Vagina (tissue), 2 donors: ENCODE measurements at regions not wholly inside any gene's neighbourhood (a gene's known extent, or its start where the extent isn't known, plus 50 kb on each side); places are given as distances from the start of the nearest gene placed in this dataset.

ENCODE experiments used
- DNase-seq, 2 donors: peaks; one replicate each; pipeline ENCODE4 v3.0.0-alpha.2; 2017; ENCODE audit errors: extremely low spot score in 2 of 2
- H3K27ac ChIP-seq: fragments of 200-600 bp; sonication (generic); one replicate; pipeline ENCODE4 v1.5.1; 2019
- H3K27me3 ChIP-seq: fragments of 200-600 bp; sonication (generic); one replicate; pipeline ENCODE4 v1.5.1; 2019
- H3K36me3 ChIP-seq, 2 donors: fragments of 200-600 bp; sonication (generic); one replicate each; pipeline ENCODE4 v1.5.1; 2017 to 2019
- H3K4me1 ChIP-seq: fragments of 200-600 bp; sonication (generic); one replicate; pipeline ENCODE4 v1.5.1; 2019
- H3K4me3 ChIP-seq, 2 donors: fragments of 200-600 bp; sonication (generic); 1 replicate in 1 of 2; 2 replicates in 1 of 2; pipeline ENCODE4 v1.5.1; 2016 to 2019
- H3K9me3 ChIP-seq: fragments of 200-600 bp; sonication (generic); one replicate; pipeline ENCODE4 v1.5.1; 2019
- CTCF ChIP-seq, 3 experiments: fragments of 450-650 bp in 2 of 3; fragments of 200-600 bp in 1 of 3; sonication (generic) in 1 of 3; IDR thresholded peaks; one replicate each; pipeline ENCODE4 v1.5.1; 2017 to 2019; ENCODE audit warnings: antibody characterized with exemption in 3 of 3, mild to moderate bottlenecking in 2 of 3, moderate library complexity in 2 of 3
- POLR2A ChIP-seq, 2 donors: fragments of 450-650 bp; IDR thresholded peaks; one replicate each; pipeline ENCODE4 v1.6.1; 2017; ENCODE audit warnings: antibody characterized with exemption in 2 of 2, mild to moderate bottlenecking in 2 of 2, moderate library complexity in 2 of 2
- POLR2AphosphoS5 ChIP-seq, 2 donors: sonication (generic); formaldehyde crosslinking; IDR thresholded peaks; one replicate each; pipeline ENCODE4 v1.9.0; 2017; ENCODE audit warnings: antibody characterized with exemption in 2 of 2, mild to moderate bottlenecking in 2 of 2, low read depth in 1 of 2; ENCODE audit not compliant: insufficient read depth in 1 of 2
- intact Hi-C: fragments of 100-400 bp; cut with DNase I; formaldehyde crosslinking; loops from one replicate; pipeline ENCODE4 v1.15.1; 2023

- Histone ChIP-seq H3K36me3 (no peaks in the 10 kb centered on the region), H3K4me1 (no peaks in the 10 kb centered on the region), H3K27ac (no peak overlapping the region), H3K9me3 (no peaks in the 10 kb centered on the region), H3K4me3 (no peak overlapping the region), H3K27me3 (no peaks in the 10 kb centered on the region)
- DNase-seq, result no peak
- TF ChIP-seq CTCF (IDR thresholded peaks at IDR 0.05) (no peak), POLR2AphosphoS5 (IDR thresholded peaks at IDR 0.05; ENCODE audit: insufficient read depth in 1 of 2, low read depth in 1 of 2) (no peak), POLR2A (IDR thresholded peaks at IDR 0.05) (no peak)
- intact Hi-C loops, result no loop called here
These were observed 174.1 kb downstream of the C9orf152 start for GRCh38 chr9:110033869-110034268.

DNA sequence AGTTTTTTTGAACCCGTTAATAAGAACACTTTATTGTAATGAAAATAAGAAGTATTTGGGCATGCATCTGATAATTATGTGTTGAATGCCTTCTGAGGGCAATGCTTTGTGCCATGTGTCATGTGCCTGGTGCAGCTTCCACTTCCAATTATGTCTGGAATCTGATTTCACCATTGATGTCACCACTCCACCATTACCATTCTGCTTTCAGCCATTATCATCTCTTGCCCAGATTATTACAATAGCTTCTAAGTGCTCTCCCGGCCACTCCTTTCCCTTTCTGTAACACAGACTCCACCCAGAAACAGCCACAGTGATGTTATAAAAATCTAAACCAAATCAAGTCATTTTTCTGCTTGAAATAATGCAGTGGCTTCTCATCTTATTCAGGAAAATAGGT, 171.7 kb downstream of the C9orf152 start:
- no peaks in the 10 kb centered on the region for H3K4me1 ChIP-seq
- DNase-seq, result no peak
- no peak for TF ChIP-seq POLR2A (IDR thresholded peaks at IDR 0.05)
- no peak overlapping the region for H3K4me3 ChIP-seq
- no peaks in the 10 kb centered on the region for H3K9me3 ChIP-seq
- no peaks in the 10 kb centered on the region for H3K36me3 ChIP-seq
- H3K27ac ChIP-seq, result no peak overlapping the region
- intact Hi-C loops, result no loop called here
- H3K27me3 ChIP-seq, result no peaks in the 10 kb centered on the region

- intact Hi-C loops, result no loop called here
- Histone ChIP-seq H3K4me1 (no peaks in the 10 kb centered on the region), H3K36me3 (no peaks in the 10 kb centered on the region), H3K4me3 (no peak overlapping the region), H3K9me3 (no peaks in the 10 kb centered on the region), H3K27ac (no peak overlapping the region), H3K27me3 (no peaks in the 10 kb centered on the region)
- DNase-seq, result no peak
- TF ChIP-seq POLR2A (IDR thresholded peaks at IDR 0.05) (no peak), POLR2AphosphoS5 (IDR thresholded peaks at IDR 0.05; ENCODE audit: insufficient read depth in 1 of 2, low read depth in 1 of 2) (no peak), CTCF (IDR thresholded peaks at IDR 0.05) (no peak)
These were observed 167.2 kb downstream of the C9orf152 start for GRCh38 chr9:110040788-110041187.

DNA sequence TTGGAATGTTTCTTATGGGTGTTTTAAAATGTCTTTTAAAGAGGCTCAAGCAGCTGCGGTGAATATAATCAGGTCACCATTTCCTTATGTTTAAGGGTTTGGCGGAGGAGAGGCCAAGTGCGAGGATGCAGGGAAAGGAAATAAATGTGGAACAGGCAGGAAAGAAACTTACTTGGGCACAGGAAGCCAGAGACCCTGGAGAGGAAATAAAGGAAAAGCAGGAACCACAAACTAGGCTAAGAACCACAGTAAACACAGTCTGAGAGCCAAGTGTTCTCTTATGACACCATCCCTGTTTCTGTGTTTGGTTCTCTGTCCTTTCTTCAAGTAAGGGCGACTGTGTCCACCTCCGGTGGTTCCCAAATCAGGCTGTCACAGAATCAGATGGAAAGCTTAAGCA, 166.5 kb downstream of the C9orf152 start:
- H3K27ac ChIP-seq, result no peak overlapping the region
- no peaks in the 10 kb centered on the region for H3K36me3 ChIP-seq
- no peaks in the 10 kb centered on the region for H3K9me3 ChIP-seq
- TF ChIP-seq CTCF (IDR thresholded peaks at IDR 0.05) (no peak), POLR2AphosphoS5 (IDR thresholded peaks at IDR 0.05; ENCODE audit: insufficient read depth in 1 of 2, low read depth in 1 of 2) (no peak), POLR2A (IDR thresholded peaks at IDR 0.05) (no peak)
- no peaks in the 10 kb centered on the region for H3K27me3 ChIP-seq
- DNase-seq, result no peak
- intact Hi-C loops, result no loop called here
- no peaks in the 10 kb centered on the region for H3K4me1 ChIP-seq
- H3K4me3 ChIP-seq, result no peak overlapping the region

DNA sequence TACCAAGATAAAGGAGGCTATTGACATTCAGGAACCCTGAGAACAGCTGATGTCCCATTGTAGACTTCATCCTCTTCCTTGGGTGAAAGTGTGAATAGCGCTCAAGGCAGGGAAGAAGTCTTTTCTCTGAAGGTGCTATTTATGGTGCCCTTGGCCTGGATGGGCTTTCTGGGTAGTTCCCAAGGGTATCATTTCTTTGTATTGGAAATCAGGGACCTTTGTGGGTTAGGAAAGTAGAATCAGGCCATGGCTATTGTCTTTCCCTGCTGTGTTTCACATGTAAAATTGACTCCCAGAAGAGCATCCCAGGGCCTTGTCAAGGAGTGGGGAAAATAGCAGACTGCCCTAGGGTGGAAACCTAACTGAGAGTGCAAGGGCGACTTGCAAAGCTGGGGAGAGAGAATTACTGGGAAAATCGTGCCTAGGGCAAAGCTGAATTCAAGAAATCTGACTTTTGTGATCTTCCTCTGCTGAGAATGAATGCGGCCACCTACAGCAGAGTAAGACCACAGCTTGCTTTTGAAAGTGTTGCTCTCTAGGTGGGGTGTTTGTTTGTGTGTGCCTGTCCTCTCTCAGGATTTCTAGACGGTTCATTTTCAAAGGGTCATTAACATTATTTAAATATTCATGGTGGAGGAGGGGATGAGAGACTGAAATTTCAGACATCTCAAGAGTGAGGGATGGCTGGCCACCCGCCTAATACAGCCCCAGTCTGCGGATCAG, 160.6 kb downstream of the C9orf152 start:
- peak in 1 of 2 donors; percentile 69 for DNase-seq
- Histone ChIP-seq H3K4me1 (peaks cover 18% of the 10 kb centered on the region), H3K36me3 (no peaks in the 10 kb centered on the region), H3K27ac (no peak overlapping the region), H3K9me3 (no peaks in the 10 kb centered on the region), H3K4me3 (peak overlapping the region; percentile 73 to 80), H3K27me3 (no peaks in the 10 kb centered on the region)
- TF ChIP-seq CTCF (IDR thresholded peaks at IDR 0.05) (no peak), POLR2A (IDR thresholded peaks at IDR 0.05) (no peak), POLR2AphosphoS5 (IDR thresholded peaks at IDR 0.05; ENCODE audit: insufficient read depth in 1 of 2, low read depth in 1 of 2) (no peak)
- intact Hi-C loops, result loop anchor here (5.0 kb wide), 1 partner anchor 80 kb away; no protein-coding TSS in a partner anchor
